SK-N-SH (cell line): ENCODE measurements at regions not wholly inside any gene's neighbourhood (a gene's known extent, or its start where the extent isn't known, plus 50 kb on each side); places are given as distances from the start of the nearest gene placed in this dataset.

Experiments
- CTCF ChIA-PET: fragments of 300-600, 350-600 bp; formaldehyde crosslinking; extraction: SDS; loops from one replicate; lab custom pipeline; 2021; lab: Yijun Ruan, JAX
- POLR2A ChIA-PET: fragments of 350-600 bp; sonication (Branson Sonifier 250); formaldehyde crosslinking; extraction: SDS; loops from one replicate; lab custom pipeline; 2020; ENCODE audit warnings: antibody characterized with exemption, inconsistent platforms; lab: Yijun Ruan, JAX
- DNase-seq: peaks from one replicate; pipeline ENCODE4 v3.0.0; 2012
- H2AFZ ChIP-seq: fragments of 200-600 bp; sonication (generic); 2 replicates; pipeline ENCODE4 v1.8.1; 2016; ENCODE audit warnings: antibody characterized with exemption, mild to moderate bottlenecking, low read depth
- H3F3A ChIP-seq: fragments of 200-600 bp; sonication (generic); replicated peaks from 2 replicates; pipeline ENCODE3; 2016; ENCODE audit warnings: antibody characterized with exemption, mild to moderate bottlenecking; ENCODE audit not compliant: insufficient read depth
- H3K27ac ChIP-seq, 2 experiments: fragments of 200-500 bp in 1 of 2; fragments of 200-600 bp in 1 of 2; sonication (Bioruptor generic) in 1 of 2; sonication (generic), shearing (Covaris generic) in 1 of 2; 2 replicates each; pipeline versions ENCODE4 v1.5.1 to v1.6.1; 2014 to 2016; ENCODE audit warnings: low read depth in 2 of 2, inconsistent platforms in 1 of 2, low read length in 1 of 2, mild to moderate bottlenecking in 1 of 2, mixed read lengths in 1 of 2
- H3K27me3 ChIP-seq: fragments of 200-600 bp; sonication (generic), shearing (Covaris generic); 2 replicates; pipeline ENCODE4 v1.6.1; 2016; ENCODE audit warnings: mixed run types; ENCODE audit not compliant: insufficient read depth
- H3K36me3 ChIP-seq, 2 experiments: fragments of 200-500 bp in 1 of 2; fragments of 200-600 bp in 1 of 2; sonication (Bioruptor generic) in 1 of 2; sonication (generic) in 1 of 2; replicated peaks in 1 of 2; 2 replicates each; pipeline versions ENCODE3 to v1.5.1; 2014 to 2016; ENCODE audit warnings: low read length in 1 of 2, mild to moderate bottlenecking in 1 of 2; ENCODE audit not compliant: insufficient read depth in 2 of 2, control insufficient read depth in 1 of 2
- H3K4me1 ChIP-seq, 2 experiments: fragments of 200-500 bp in 1 of 2; fragments of 200-600 bp in 1 of 2; sonication (Bioruptor generic) in 1 of 2; sonication (generic), shearing (Covaris generic) in 1 of 2; 2 replicates each; pipeline versions ENCODE4 v1.5.1 to v1.6.1; 2014 to 2016; ENCODE audit warnings: low read depth in 1 of 2, low read length in 1 of 2, mixed run types in 1 of 2; ENCODE audit not compliant: insufficient read depth in 2 of 2, control insufficient read depth in 1 of 2
- H3K4me2 ChIP-seq: fragments of 200-600 bp; sonication (generic), shearing (Covaris generic); 2 replicates; pipeline ENCODE4 v1.6.1; 2017; ENCODE audit warnings: mixed run types
- H3K4me3 ChIP-seq, 2 experiments: fragments of 200-500 bp in 1 of 2; fragments of 200-600 bp in 1 of 2; sonication (Bioruptor generic) in 1 of 2; sonication (generic), shearing (Covaris generic) in 1 of 2; 2 replicates each; pipeline versions ENCODE4 v1.5.1 to v1.8.1; 2014 to 2016; ENCODE audit warnings: low read depth in 2 of 2, inconsistent platforms in 1 of 2, low read length in 1 of 2, mild to moderate bottlenecking in 1 of 2, mixed read lengths in 1 of 2, moderate library complexity in 1 of 2
- H3K79me2 ChIP-seq: fragments of 200-600 bp; sonication (generic); 2 replicates; pipeline ENCODE4 v1.8.1; 2017; ENCODE audit warnings: mild to moderate bottlenecking; ENCODE audit not compliant: insufficient read depth
- H3K9ac ChIP-seq: fragments of 200-600 bp; sonication (generic); 2 replicates; pipeline ENCODE4 v1.6.1; 2017; ENCODE audit warnings: mixed run types
- H3K9me2 ChIP-seq: fragments of 200-600 bp; sonication (generic); 2 replicates; pipeline ENCODE4 v1.6.1; 2017; ENCODE audit warnings: mixed run types
- H3K9me3 ChIP-seq: fragments of 200-600 bp; sonication (generic); 2 replicates; pipeline ENCODE4 v1.6.1; 2017; ENCODE audit warnings: mixed run types, mild to moderate bottlenecking, moderate library complexity
- H4K20me1 ChIP-seq: fragments of 200-600 bp; sonication (generic); 2 replicates; pipeline ENCODE4 v1.6.1; 2017; ENCODE audit warnings: mild to moderate bottlenecking, mixed run types; ENCODE audit not compliant: insufficient read depth
- EP300 ChIP-seq, 2 experiments: IDR thresholded peaks; 2 replicates each; pipeline versions ENCODE4 v1.4.0 to v1.6.1; 2012; ENCODE audit warnings: borderline replicate concordance in 1 of 2, low read depth in 1 of 2, low read length in 1 of 2
- GATA2 ChIP-seq: sonication (generic); formaldehyde crosslinking; IDR thresholded peaks from 2 replicates; pipeline ENCODE4 v1.5.0; 2020; ENCODE audit warnings: mild to moderate bottlenecking, missing genetic modification reagents
- IRF3 ChIP-seq: fragments of 150-350 bp; IDR thresholded peaks from 2 replicates; pipeline ENCODE4 v1.6.1; 2016; ENCODE audit warnings: mild to moderate bottlenecking, low read depth, low read length
- PBX3 ChIP-seq: IDR thresholded peaks from 2 replicates; pipeline ENCODE4; 2012
- RAD21 ChIP-seq: IDR thresholded peaks from 2 replicates; pipeline ENCODE4 v1.6.1; 2012; ENCODE audit warnings: mild to moderate bottlenecking, low read length
- RXRA ChIP-seq: IDR thresholded peaks from 2 replicates; pipeline ENCODE4 v1.4.0; 2012; ENCODE audit warnings: low read depth, mild to moderate bottlenecking, borderline replicate concordance
- TEAD4 ChIP-seq: IDR thresholded peaks from 2 replicates; pipeline ENCODE4 v1.4.0; 2012; ENCODE audit warnings: mild to moderate bottlenecking, borderline replicate concordance; ENCODE audit not compliant: insufficient read depth
- WGBS: methylation state at CpG from one replicate; pipeline ENCODE4 v1.1.6; 2017; ENCODE audit warnings: low lambda C conversion rate; 5-methylcytosine and 5-hydroxymethylcytosine counted together

GRCh38 chr10:2048337-2048973 is 311.1 kb upstream of the ADARB2 start:
- Histone ChIP-seq H3K9ac (no peak overlapping the region), H3K4me3 (no peak overlapping the region), H3K36me3 (no peaks in the 10 kb centered on the region), H3K27me3 (no peaks in the 10 kb centered on the region), H3K9me3 (no peaks in the 10 kb centered on the region), H3F3A (no peaks in the 10 kb centered on the region), H3K79me2 (no peaks in the 10 kb centered on the region), H3K4me2 (no peak overlapping the region), H4K20me1 (no peaks in the 10 kb centered on the region), H3K9me2 (no peaks in the 10 kb centered on the region), H3K27ac (no peak overlapping the region), H3K4me1 (no peaks in the 10 kb centered on the region), H2AFZ (no peak overlapping the region)
- WGBS, result 19% methylated on average over 5 of the region's 5 CpGs
- TF ChIP-seq PBX3, result no peak
- POLR2A ChIA-PET, result no interaction called here
- DNase-seq, result no peak
- CTCF ChIA-PET, result no interaction called here

GRCh38 chr10:2047679-2048078 is 310.4 kb upstream of the ADARB2 start:
- Histone ChIP-seq H3F3A (no peaks in the 10 kb centered on the region), H3K4me2 (no peak overlapping the region), H2AFZ (no peak overlapping the region), H3K4me3 (no peak overlapping the region), H3K79me2 (no peaks in the 10 kb centered on the region), H3K27me3 (no peaks in the 10 kb centered on the region), H3K9ac (no peak overlapping the region), H3K4me1 (no peaks in the 10 kb centered on the region), H3K36me3 (no peaks in the 10 kb centered on the region), H3K9me3 (no peaks in the 10 kb centered on the region), H3K9me2 (no peaks in the 10 kb centered on the region), H4K20me1 (no peaks in the 10 kb centered on the region), H3K27ac (no peak overlapping the region)
- DNase-seq, result no peak
- TF ChIP-seq TEAD4 (no peak), IRF3 (no peak)
- WGBS, result 30% methylated on average over 3 of the region's 3 CpGs
- CTCF ChIA-PET, result no interaction called here
- POLR2A ChIA-PET, result no interaction called here

GRCh38 chr10:2043379-2043778 is 306.1 kb upstream of the ADARB2 start:
- DNase-seq, result no peak
- TF ChIP-seq GATA2 (CRISPR knock-in tag), result no peak
- TF ChIP-seq RAD21, result no peak
- no peak for TF ChIP-seq RXRA
- TF ChIP-seq EP300 (IDR thresholded peaks at IDR 0.05; ENCODE audit: borderline replicate concordance in 1 of 2, low read depth in 1 of 2, low read length in 1 of 2), result no peak
- TF ChIP-seq, all 33 proteins: peak for 0

More at GRCh38 chr10:2043379-2043778, 306.1 kb upstream of the ADARB2 start:
- Histone ChIP-seq H3K4me3 (no peak overlapping the region), H2AFZ (no peak overlapping the region), H3F3A (no peaks in the 10 kb centered on the region), H3K79me2 (no peaks in the 10 kb centered on the region), H3K4me2 (no peak overlapping the region), H3K9ac (no peak overlapping the region), H3K4me1 (no peaks in the 10 kb centered on the region), H3K9me3 (no peaks in the 10 kb centered on the region), H3K36me3 (no peaks in the 10 kb centered on the region), H3K27ac (no peak overlapping the region), H3K27me3 (no peaks in the 10 kb centered on the region), H4K20me1 (no peaks in the 10 kb centered on the region), H3K9me2 (no peaks in the 10 kb centered on the region)
- 46% methylated on average over 6 of the region's 8 CpGs for WGBS
- ChIA-PET CTCF (no interaction called here), POLR2A (no interaction called here)
